Kidney epithelial cell (primary cell): ENCODE measurements at regions not wholly inside any gene's neighbourhood (a gene's known extent, or its start where the extent isn't known, plus 50 kb on each side); places are given as distances from the start of the nearest gene placed in this dataset.

Source experiments
- DNase-seq: peaks from one replicate; pipeline ENCODE4 v3.0.0-alpha.2; 2010; ENCODE audit warnings: low read depth
- H3K27me3 ChIP-seq: 2 replicates; pipeline ENCODE4 v1.6.0; 2011; ENCODE audit warnings: low read length; ENCODE audit not compliant: control insufficient read depth, insufficient read depth
- H3K36me3 ChIP-seq: 2 replicates; pipeline ENCODE4 v1.5.1; 2011; ENCODE audit warnings: low read length; ENCODE audit not compliant: control insufficient read depth, insufficient read depth
- H3K4me3 ChIP-seq: 2 replicates; pipeline ENCODE4 v1.5.1; 2011; ENCODE audit warnings: low read depth, mild to moderate bottlenecking, control low read depth, low read length
- CTCF ChIP-seq: IDR thresholded peaks from 2 replicates; pipeline ENCODE4 v1.5.1; 2011; ENCODE audit warnings: mild to moderate bottlenecking, moderate library complexity, low read length, control low read depth, inconsistent platforms; ENCODE audit not compliant: insufficient read depth, poor library complexity, severe bottlenecking

GRCh38 chr15:46354443-46354842 lies 719.6 kb downstream of the SQOR start:
- Histone ChIP-seq H3K4me3 (no peak overlapping the region), H3K36me3 (no peaks in the 10 kb centered on the region), H3K27me3 (no peaks in the 10 kb centered on the region)
- DNase-seq = no peak
- TF ChIP-seq CTCF = no peak

- Histone ChIP-seq H3K36me3 (no peaks in the 10 kb centered on the region), H3K27me3 (no peaks in the 10 kb centered on the region), H3K4me3 (no peak overlapping the region)
- DNase-seq = no peak
- no peak for TF ChIP-seq CTCF
These were observed 730.7 kb downstream of the SQOR start for GRCh38 chr15:46365572-46365971.

GRCh38 chr15:46366360-46367007 lies 731.7 kb downstream of the SQOR start:
- DNase-seq = no peak
- no peaks in the 10 kb centered on the region for H3K36me3 ChIP-seq
- no peak for TF ChIP-seq CTCF
- H3K4me3 ChIP-seq = no peak overlapping the region
- no peaks in the 10 kb centered on the region for H3K27me3 ChIP-seq

- no peak for TF ChIP-seq CTCF
- H3K27me3 ChIP-seq = no peaks in the 10 kb centered on the region
- no peaks in the 10 kb centered on the region for H3K36me3 ChIP-seq
- DNase-seq = no peak
- no peak overlapping the region for H3K4me3 ChIP-seq
These were observed 749.1 kb downstream of the SQOR start for GRCh38 chr15:46383978-46384377.

- no peak for TF ChIP-seq CTCF
- DNase-seq = no peak
- H3K36me3 ChIP-seq = no peaks in the 10 kb centered on the region
- no peaks in the 10 kb centered on the region for H3K27me3 ChIP-seq
- H3K4me3 ChIP-seq = no peak overlapping the region
These were observed 751.5 kb downstream of the SQOR start for GRCh38 chr15:46386356-46386755.

- DNase-seq = no peak
- no peak for TF ChIP-seq CTCF
- no peak overlapping the region for H3K4me3 ChIP-seq
- no peaks in the 10 kb centered on the region for H3K36me3 ChIP-seq
- no peaks in the 10 kb centered on the region for H3K27me3 ChIP-seq
These were observed 754.9 kb downstream of the SQOR start for GRCh38 chr15:46389739-46390138.
